ENCODE measurements at regions not wholly inside any gene's neighbourhood (a gene's known extent, or its start where the extent isn't known, plus 50 kb on each side); places are given as distances from the start of the nearest gene placed in this dataset.

DNA sequence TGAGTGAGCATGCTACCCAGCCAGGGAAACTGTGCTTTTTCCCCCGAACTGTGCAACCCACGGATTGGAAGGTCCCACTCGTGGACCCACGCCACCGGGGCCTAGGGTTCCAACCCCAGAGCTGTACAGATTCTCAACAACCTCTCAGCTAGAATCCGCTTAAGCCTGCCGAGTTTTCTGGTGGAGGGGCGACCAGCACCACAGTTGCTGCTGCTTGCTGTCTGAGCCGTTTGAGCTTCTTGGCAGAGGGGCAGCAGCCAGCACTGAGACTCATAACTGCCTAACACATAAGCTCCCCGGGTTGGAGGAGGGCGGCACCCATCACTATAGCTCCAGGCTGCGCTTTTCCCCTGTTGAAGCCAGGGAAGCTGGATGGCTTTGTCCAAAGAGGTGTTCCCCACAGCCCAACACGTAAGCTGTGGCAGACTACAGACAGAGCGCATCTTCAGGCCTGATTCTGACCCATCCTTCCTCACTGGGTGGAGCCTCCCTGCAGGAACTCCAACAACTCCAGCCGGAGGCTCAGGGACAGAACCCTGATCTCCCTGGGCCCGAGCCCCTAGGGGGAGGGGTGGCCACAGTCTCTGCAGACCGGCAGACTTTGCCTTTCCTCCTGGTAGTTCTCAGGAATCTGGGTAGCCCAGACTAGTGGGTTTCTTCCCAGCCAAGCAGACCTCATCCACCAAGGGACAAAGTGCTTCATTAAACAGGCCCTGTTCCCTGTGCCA lies 871.6 kb downstream of the SLITRK6 start:
- no peak for TF ChIP-seq POLR2A (IDR thresholded peaks at IDR 0.05)
- TF ChIP-seq, protein P1, sequence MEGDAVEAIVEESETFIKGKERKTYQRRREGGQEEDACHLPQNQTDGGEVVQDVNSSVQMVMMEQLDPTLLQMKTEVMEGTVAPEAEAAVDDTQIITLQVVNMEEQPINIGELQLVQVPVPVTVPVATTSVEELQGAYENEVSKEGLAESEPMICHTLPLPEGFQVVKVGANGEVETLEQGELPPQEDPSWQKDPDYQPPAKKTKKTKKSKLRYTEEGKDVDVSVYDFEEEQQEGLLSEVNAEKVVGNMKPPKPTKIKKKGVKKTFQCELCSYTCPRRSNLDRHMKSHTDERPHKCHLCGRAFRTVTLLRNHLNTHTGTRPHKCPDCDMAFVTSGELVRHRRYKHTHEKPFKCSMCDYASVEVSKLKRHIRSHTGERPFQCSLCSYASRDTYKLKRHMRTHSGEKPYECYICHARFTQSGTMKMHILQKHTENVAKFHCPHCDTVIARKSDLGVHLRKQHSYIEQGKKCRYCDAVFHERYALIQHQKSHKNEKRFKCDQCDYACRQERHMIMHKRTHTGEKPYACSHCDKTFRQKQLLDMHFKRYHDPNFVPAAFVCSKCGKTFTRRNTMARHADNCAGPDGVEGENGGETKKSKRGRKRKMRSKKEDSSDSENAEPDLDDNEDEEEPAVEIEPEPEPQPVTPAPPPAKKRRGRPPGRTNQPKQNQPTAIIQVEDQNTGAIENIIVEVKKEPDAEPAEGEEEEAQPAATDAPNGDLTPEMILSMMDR (IDR thresholded peaks at IDR 0.05), result no peak

All from esophagus squamous epithelium (tissue), 4 donors.